Keratinocyte (primary cell): ENCODE measurements at regions not wholly inside any gene's neighbourhood (a gene's known extent, or its start where the extent isn't known, plus 50 kb on each side); places are given as distances from the start of the nearest gene placed in this dataset.

Source experiments
- DNase-seq: peaks from one replicate; pipeline ENCODE4 v3.0.0-alpha.2; 2011; ENCODE audit warnings: low read depth, missing footprints, low spot score
- FAIRE-seq: peaks from 2 replicates; lab custom pipeline; 2011; peaks lifted over from hg19 to GRCh38; lab: Jason Lieb, UNC
- H2AFZ ChIP-seq: 2 replicates; pipeline ENCODE4 v1.6.0; 2012; ENCODE audit warnings: low read length, control low read depth, inconsistent platforms; ENCODE audit not compliant: control insufficient read depth
- H3K27ac ChIP-seq: 2 replicates; pipeline ENCODE4 v1.5.1; 2011; ENCODE audit warnings: low read length; ENCODE audit not compliant: control insufficient read depth, insufficient read depth
- H3K27me3 ChIP-seq: 3 replicates; pipeline ENCODE4 v1.6.0; 2011; ENCODE audit warnings: low read length; ENCODE audit not compliant: control insufficient read depth, insufficient read depth; ENCODE audit errors: extremely low read depth
- H3K36me3 ChIP-seq, 2 experiments: 2 replicates in 1 of 2; 3 replicates in 1 of 2; pipeline ENCODE4 v1.5.1; 2011; ENCODE audit warnings: low read length in 2 of 2, mild to moderate bottlenecking in 1 of 2; ENCODE audit not compliant: control insufficient read depth in 2 of 2, insufficient read depth in 2 of 2; ENCODE audit errors: extremely low read depth in 1 of 2
- H3K4me1 ChIP-seq: 3 replicates; pipeline ENCODE4 v1.5.1; 2011; ENCODE audit warnings: low read length; ENCODE audit not compliant: control insufficient read depth, insufficient read depth; ENCODE audit errors: extremely low read depth
- H3K4me2 ChIP-seq: 3 replicates; pipeline ENCODE4 v1.6.0; 2011; ENCODE audit warnings: low read depth, low read length; ENCODE audit not compliant: control insufficient read depth, insufficient read depth; ENCODE audit errors: extremely low read depth
- H3K4me3 ChIP-seq, 3 experiments: fragments of 200-600 bp in 1 of 3; sonication (generic) in 1 of 3; 2 replicates in 2 of 3; 3 replicates in 1 of 3; pipeline ENCODE4 v1.5.1; 2011 to 2016; ENCODE audit warnings: low read length in 3 of 3, mild to moderate bottlenecking in 3 of 3, control low read depth in 2 of 3, inconsistent platforms in 1 of 3, low read depth in 1 of 3, mixed read lengths in 1 of 3, mixed run types in 1 of 3, moderate library complexity in 1 of 3; ENCODE audit not compliant: control insufficient read depth in 2 of 3, insufficient read depth in 2 of 3; ENCODE audit errors: extremely low read depth in 1 of 3
- H3K79me2 ChIP-seq: 2 replicates; pipeline ENCODE4 v1.6.0; 2012; ENCODE audit warnings: low read length; ENCODE audit not compliant: control insufficient read depth, insufficient read depth
- H3K9ac ChIP-seq: 3 replicates; pipeline ENCODE4 v1.6.0; 2011; ENCODE audit warnings: low read length; ENCODE audit not compliant: control insufficient read depth, insufficient read depth; ENCODE audit errors: extremely low read depth
- H3K9me1 ChIP-seq: 3 replicates; pipeline ENCODE4 v1.6.0; 2011; ENCODE audit warnings: low read length; ENCODE audit not compliant: control insufficient read depth, insufficient read depth; ENCODE audit errors: extremely low read depth
- H3K9me3 ChIP-seq: 2 replicates; pipeline ENCODE4 v1.5.1; 2012; ENCODE audit warnings: low read depth, low read length; ENCODE audit not compliant: control insufficient read depth
- H4K20me1 ChIP-seq: 3 replicates; pipeline ENCODE4 v1.6.0; 2011; ENCODE audit warnings: low read length; ENCODE audit not compliant: control insufficient read depth, insufficient read depth; ENCODE audit errors: extremely low read depth
- EZH2 ChIP-seq: IDR thresholded peaks from one replicate; pipeline ENCODE4 v1.6.1; 2012; ENCODE audit warnings: inconsistent platforms, mild to moderate bottlenecking, low read length, moderate library complexity
- dilution Hi-C: fragments of 300-500 bp; cut with MboI; formaldehyde crosslinking; loops from one replicate; pipeline ENCODE4 v1.7.0; 2020; ENCODE audit warnings: low sequenced_read_pairs; ENCODE audit not compliant: extremely low pct_ligation_motif_present
- TF ChIP-seq, protein P1 (sequence below), 3 experiments: IDR thresholded peaks in 1 of 3; conservative IDR thresholded peaks in 1 of 3; optimal IDR thresholded peaks in 1 of 3; 2 replicates in 2 of 3; 3 replicates in 1 of 3; pipeline versions ENCODE3 to v1.5.1; 2011; ENCODE audit warnings: low read length in 3 of 3, mild to moderate bottlenecking in 3 of 3, moderate library complexity in 2 of 3, control low read depth in 1 of 3, inconsistent platforms in 1 of 3; ENCODE audit not compliant: insufficient read depth in 2 of 3; ENCODE audit errors: extremely low read depth in 1 of 3

DNA sequence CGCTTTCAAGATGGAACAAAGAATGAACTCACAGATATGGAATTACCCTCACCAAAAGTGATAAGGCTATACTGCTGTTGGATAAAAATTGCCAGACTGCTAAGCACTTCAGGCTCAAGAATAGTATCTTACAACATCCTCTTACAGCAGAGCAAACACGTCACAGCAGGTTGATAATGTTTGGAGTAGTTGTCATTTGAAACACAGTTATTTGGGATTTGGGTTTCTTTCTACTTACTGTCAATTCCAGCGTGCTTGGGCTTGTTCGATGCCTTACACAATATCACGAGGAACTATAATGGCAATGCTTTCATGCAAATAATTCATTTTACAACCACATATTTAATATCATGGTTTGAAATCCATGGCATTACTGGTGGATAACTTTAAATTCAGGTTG is 1223.7 kb upstream of the AGA start:
- FAIRE-seq, result no peak
- dilution Hi-C loops, result no loop called here
- no peaks in the 10 kb centered on the region for H3K36me3 ChIP-seq

DNA sequence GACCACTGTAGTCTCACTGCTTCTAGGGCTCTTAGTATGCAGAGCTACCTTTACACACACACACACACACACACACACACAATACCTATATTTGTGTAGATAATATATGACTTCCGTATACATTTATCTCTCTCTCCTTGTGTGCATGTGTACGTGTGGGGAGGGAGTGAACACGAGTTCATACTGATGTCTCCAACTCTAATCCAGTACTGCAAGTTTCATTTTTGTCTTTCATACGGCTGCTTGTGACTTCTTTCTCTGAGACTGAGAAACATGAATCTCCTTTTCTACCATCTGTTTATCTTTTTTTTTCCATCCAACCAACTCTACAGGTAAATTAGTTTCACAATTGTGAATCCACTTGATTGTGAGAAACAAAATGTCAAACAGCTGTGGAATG is 1229.5 kb upstream of the AGA start:
- H3K4me3 ChIP-seq, result no peak overlapping the region
- TF ChIP-seq, protein P1, sequence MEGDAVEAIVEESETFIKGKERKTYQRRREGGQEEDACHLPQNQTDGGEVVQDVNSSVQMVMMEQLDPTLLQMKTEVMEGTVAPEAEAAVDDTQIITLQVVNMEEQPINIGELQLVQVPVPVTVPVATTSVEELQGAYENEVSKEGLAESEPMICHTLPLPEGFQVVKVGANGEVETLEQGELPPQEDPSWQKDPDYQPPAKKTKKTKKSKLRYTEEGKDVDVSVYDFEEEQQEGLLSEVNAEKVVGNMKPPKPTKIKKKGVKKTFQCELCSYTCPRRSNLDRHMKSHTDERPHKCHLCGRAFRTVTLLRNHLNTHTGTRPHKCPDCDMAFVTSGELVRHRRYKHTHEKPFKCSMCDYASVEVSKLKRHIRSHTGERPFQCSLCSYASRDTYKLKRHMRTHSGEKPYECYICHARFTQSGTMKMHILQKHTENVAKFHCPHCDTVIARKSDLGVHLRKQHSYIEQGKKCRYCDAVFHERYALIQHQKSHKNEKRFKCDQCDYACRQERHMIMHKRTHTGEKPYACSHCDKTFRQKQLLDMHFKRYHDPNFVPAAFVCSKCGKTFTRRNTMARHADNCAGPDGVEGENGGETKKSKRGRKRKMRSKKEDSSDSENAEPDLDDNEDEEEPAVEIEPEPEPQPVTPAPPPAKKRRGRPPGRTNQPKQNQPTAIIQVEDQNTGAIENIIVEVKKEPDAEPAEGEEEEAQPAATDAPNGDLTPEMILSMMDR (optimal IDR thresholded peaks at IDR 0.05 in 1 of 3, IDR thresholded peaks at IDR 0.05 in 1 of 3, conservative IDR thresholded peaks at IDR 0.05 in 1 of 3; ENCODE audit: extremely low read depth in 1 of 3, insufficient read depth in 2 of 3, low read length in 3 of 3), result no peak
- no peak for TF ChIP-seq EZH2
- H2AFZ ChIP-seq, result no peak overlapping the region
- H3K27ac ChIP-seq, result no peak overlapping the region
- H3K4me2 ChIP-seq, result no peak overlapping the region
- dilution Hi-C loops, result no loop called here
- H3K4me1 ChIP-seq, result no peaks in the 10 kb centered on the region
- H3K9me3 ChIP-seq, result no peaks in the 10 kb centered on the region
- H3K9me1 ChIP-seq, result no peaks in the 10 kb centered on the region
- H3K9ac ChIP-seq, result no peak overlapping the region
- no peaks in the 10 kb centered on the region for H3K79me2 ChIP-seq
- no peaks in the 10 kb centered on the region for H4K20me1 ChIP-seq
- DNase-seq (no peak), FAIRE-seq (no peak)
- no peaks in the 10 kb centered on the region for H3K27me3 ChIP-seq
- no peaks in the 10 kb centered on the region for H3K36me3 ChIP-seq

More for the DNA sequence above, 1223.7 kb upstream of the AGA start:
- Histone ChIP-seq H3K27ac (no peak overlapping the region), H3K27me3 (no peaks in the 10 kb centered on the region), H3K4me3 (no peak overlapping the region), H3K4me1 (no peaks in the 10 kb centered on the region), H3K4me2 (no peak overlapping the region), H2AFZ (no peak overlapping the region), H3K9me3 (no peaks in the 10 kb centered on the region), H3K9me1 (no peaks in the 10 kb centered on the region), H3K9ac (no peak overlapping the region), H3K79me2 (no peaks in the 10 kb centered on the region), H4K20me1 (no peaks in the 10 kb centered on the region)
- DNase-seq, result no peak
- TF ChIP-seq, protein P1 (optimal IDR thresholded peaks at IDR 0.05 in 1 of 3, IDR thresholded peaks at IDR 0.05 in 1 of 3, conservative IDR thresholded peaks at IDR 0.05 in 1 of 3; ENCODE audit: extremely low read depth in 1 of 3, insufficient read depth in 2 of 3, low read length in 3 of 3), result no peak
